Sigmoid colon (tissue), 4 donors: ENCODE measurements at regions not wholly inside any gene's neighbourhood (a gene's known extent, or its start where the extent isn't known, plus 50 kb on each side); places are given as distances from the start of the nearest gene placed in this dataset.

Source experiments
- POLR2AphosphoS5 ChIP-seq, 4 donors: sonication (generic); formaldehyde crosslinking; IDR thresholded peaks; one replicate each; pipeline ENCODE4 v1.6.1; 2017; ENCODE audit warnings: antibody characterized with exemption in 4 of 4
- TF ChIP-seq, protein P1 (sequence below), 4 experiments: fragments of 450-650 bp in 3 of 4; fragments of 200-600 bp in 1 of 4; IDR thresholded peaks; one replicate each; pipeline ENCODE4 v1.5.1; 2016 to 2019; ENCODE audit warnings: antibody characterized with exemption in 4 of 4, mild to moderate bottlenecking in 3 of 4, moderate library complexity in 2 of 4

DNA sequence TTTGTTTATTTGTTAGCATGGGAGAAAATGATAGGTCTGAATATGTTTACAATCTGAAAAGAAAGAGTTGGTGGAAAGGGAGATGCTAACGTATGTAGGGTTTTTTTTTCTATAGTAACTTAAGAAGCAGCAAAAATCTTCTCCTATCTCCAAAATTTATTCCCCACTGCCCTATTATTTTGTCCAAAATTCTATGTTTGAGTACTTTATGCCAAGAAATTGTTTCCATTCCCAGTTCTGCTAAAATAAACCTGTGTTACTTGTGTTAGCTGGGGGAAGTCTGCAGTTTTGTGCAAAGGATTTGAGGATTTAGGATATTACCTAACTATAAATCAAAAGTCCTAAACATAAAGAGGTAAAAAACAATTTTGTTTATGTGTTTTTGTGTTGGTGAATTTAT is 2770.4 kb upstream of the PCDH20 start:
- TF ChIP-seq, protein P1, sequence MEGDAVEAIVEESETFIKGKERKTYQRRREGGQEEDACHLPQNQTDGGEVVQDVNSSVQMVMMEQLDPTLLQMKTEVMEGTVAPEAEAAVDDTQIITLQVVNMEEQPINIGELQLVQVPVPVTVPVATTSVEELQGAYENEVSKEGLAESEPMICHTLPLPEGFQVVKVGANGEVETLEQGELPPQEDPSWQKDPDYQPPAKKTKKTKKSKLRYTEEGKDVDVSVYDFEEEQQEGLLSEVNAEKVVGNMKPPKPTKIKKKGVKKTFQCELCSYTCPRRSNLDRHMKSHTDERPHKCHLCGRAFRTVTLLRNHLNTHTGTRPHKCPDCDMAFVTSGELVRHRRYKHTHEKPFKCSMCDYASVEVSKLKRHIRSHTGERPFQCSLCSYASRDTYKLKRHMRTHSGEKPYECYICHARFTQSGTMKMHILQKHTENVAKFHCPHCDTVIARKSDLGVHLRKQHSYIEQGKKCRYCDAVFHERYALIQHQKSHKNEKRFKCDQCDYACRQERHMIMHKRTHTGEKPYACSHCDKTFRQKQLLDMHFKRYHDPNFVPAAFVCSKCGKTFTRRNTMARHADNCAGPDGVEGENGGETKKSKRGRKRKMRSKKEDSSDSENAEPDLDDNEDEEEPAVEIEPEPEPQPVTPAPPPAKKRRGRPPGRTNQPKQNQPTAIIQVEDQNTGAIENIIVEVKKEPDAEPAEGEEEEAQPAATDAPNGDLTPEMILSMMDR (IDR thresholded peaks at IDR 0.05) = no peak
- no peak for TF ChIP-seq POLR2AphosphoS5 (IDR thresholded peaks at IDR 0.05)
